Smooth muscle cell (in vitro differentiated cells): ENCODE measurements at regions not wholly inside any gene's neighbourhood (a gene's known extent, or its start where the extent isn't known, plus 50 kb on each side); places are given as distances from the start of the nearest gene placed in this dataset.
A peak's percentile ranks its signal among the peaks of the same experiment; 100 is the strongest.
"Not testable (repeated sequence)": the region's sequence is repeated elsewhere in the genome, so short reads cannot be mapped to it uniquely, and the experiment has no call there.

Source experiments
- DNase-seq: peaks from one replicate; lab custom pipeline; 2025; ENCODE audit not compliant: unreplicated experiment; lab: John Stamatoyannopoulos, UW
- H2AFZ ChIP-seq: fragments of 200-600 bp; sonication (generic); 2 replicates; pipeline ENCODE4 v1.6.0; 2016; ENCODE audit warnings: antibody characterized with exemption, low read depth, mild to moderate bottlenecking
- H3F3A ChIP-seq: fragments of 200-600 bp; sonication (generic); 2 replicates; pipeline ENCODE4 v1.6.0; 2017; ENCODE audit warnings: antibody characterized with exemption, low read depth
- H3K27ac ChIP-seq: fragments of 200-600 bp; sonication (generic); 2 replicates; pipeline ENCODE4 v1.5.1; 2016; ENCODE audit warnings: low read depth, mild to moderate bottlenecking
- H3K27me3 ChIP-seq: fragments of 200-600 bp; sonication (generic); 2 replicates; pipeline ENCODE4 v1.6.1; 2016; ENCODE audit warnings: low read depth, mild to moderate bottlenecking
- H3K36me3 ChIP-seq: fragments of 200-600 bp; sonication (generic); 2 replicates; pipeline ENCODE4 v1.5.1; 2016; ENCODE audit warnings: low read depth
- H3K4me1 ChIP-seq: fragments of 200-600 bp; sonication (generic); 2 replicates; pipeline ENCODE4 v1.5.1; 2016; ENCODE audit warnings: low read depth
- H3K4me2 ChIP-seq: fragments of 200-600 bp; sonication (generic); 2 replicates; pipeline ENCODE4 v1.6.0; 2016; ENCODE audit warnings: mild to moderate bottlenecking
- H3K4me3 ChIP-seq: fragments of 200-600 bp; sonication (generic); 2 replicates; pipeline ENCODE4 v1.5.1; 2016; ENCODE audit warnings: mild to moderate bottlenecking
- H3K79me2 ChIP-seq: fragments of 200-600 bp; sonication (generic); 2 replicates; pipeline ENCODE4 v1.6.0; 2016; ENCODE audit warnings: low read depth, mild to moderate bottlenecking
- H3K9ac ChIP-seq: fragments of 200-600 bp; sonication (generic); 2 replicates; pipeline ENCODE4 v1.6.0; 2016; ENCODE audit warnings: low read depth
- H3K9me3 ChIP-seq: fragments of 200-600 bp; sonication (generic); replicated peaks from 2 replicates; pipeline ENCODE4 v1.5.1; 2016; ENCODE audit warnings: low read depth
- H4K20me1 ChIP-seq: fragments of 200-600 bp; sonication (generic); 2 replicates; pipeline ENCODE4 v1.6.0; 2016; ENCODE audit warnings: low read depth
- WGBS: methylation state at CpG from one replicate; pipeline ENCODE4 v1.1.7; 2016; ENCODE audit warnings: low lambda C conversion rate; 5-methylcytosine and 5-hydroxymethylcytosine counted together
- TF ChIP-seq, protein P1 (sequence below): fragments of 200-600 bp; sonication (generic); IDR thresholded peaks from 2 replicates; pipeline ENCODE4 v1.5.1; 2017; ENCODE audit warnings: borderline replicate concordance, mild to moderate bottlenecking, antibody characterized with exemption; ENCODE audit not compliant: insufficient read depth, poor library complexity, severe bottlenecking

DNA sequence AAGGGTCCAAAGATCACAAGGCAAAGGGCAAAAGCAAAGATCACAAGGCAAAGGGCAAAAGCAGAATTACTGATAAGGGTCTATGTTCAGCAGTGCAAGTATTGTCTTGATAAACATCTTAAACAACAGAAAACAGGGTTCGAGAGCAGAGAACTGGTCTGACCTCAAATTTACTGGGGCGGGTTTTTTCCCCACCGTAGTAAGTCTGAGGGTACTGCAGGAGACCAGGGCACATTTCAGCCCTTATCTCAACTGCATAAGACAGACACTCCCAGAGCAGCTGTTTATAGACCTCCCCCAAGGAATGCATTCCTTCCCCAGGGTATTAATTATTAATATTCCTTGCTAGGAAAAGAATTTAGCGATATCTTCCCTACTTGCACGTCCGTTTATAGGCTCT, 61.3 kb downstream of the ZNF860 start:
- not testable (repeated sequence) for H2AFZ ChIP-seq, DNase-seq, H3K27ac ChIP-seq, H3K4me3 ChIP-seq, H3K79me2 ChIP-seq, H3K4me2 ChIP-seq, H4K20me1 ChIP-seq, H3K36me3 ChIP-seq, H3K27me3 ChIP-seq, H3K9ac ChIP-seq, H3K4me1 ChIP-seq, H3K9me3 ChIP-seq
- WGBS, result 88% methylated on average over 6 of the region's 6 CpGs
- peaks cover 16% of the 10 kb centered on the region for H3F3A ChIP-seq

DNA sequence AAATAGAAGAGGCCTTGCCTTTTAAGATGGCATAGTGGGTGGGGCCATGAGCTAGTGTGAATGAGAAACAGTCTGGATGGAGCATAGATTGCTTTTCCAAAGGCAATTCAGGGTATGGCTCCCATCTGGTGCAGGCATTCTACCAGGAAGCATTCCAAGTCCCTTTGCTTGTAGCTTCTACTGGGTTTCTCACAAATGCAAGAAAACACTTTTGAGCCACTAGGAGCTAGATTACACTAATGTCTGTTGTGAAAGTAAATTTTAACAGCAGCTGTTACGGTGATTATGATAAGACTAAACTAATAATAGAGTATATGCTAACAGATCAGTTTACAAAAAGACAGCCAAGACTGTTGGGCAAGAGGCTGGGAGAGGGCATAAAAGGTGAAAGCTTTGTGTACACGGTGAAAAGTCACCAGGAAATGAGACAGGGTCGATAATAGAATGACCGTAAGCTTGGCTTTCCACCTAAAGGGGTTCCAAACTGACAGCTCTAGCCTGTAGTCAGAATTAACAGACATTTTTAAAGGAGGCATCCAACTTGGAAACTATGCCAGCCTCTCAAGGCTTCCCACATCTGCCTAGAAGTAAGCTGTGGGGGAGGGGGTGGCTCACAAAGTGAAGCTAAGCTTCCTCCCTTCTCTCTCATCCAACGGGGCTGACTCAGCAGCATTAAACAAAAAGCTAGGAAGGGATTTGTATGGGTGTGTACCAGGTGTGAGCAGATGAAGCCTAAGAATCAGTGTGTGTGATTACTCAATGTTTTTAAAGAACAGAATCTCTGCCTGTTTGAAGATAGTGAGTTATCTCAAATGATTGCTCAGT, 61.1 kb upstream of the GPD1L start:
- Histone ChIP-seq H3K4me3 (peak overlapping the region; percentile 5), H4K20me1 (no peaks in the 10 kb centered on the region), H3K27ac (peak overlapping the region; percentile 50), H3F3A (peaks cover 16% of the 10 kb centered on the region), H3K27me3 (no peaks in the 10 kb centered on the region), H3K4me1 (peaks cover 8% of the 10 kb centered on the region), H3K9ac (no peak overlapping the region), H3K4me2 (peak overlapping the region; percentile 63), H3K36me3 (no peaks in the 10 kb centered on the region), H3K79me2 (no peaks in the 10 kb centered on the region), H3K9me3 (no peaks in the 10 kb centered on the region), H2AFZ (peak overlapping the region; percentile 64)
- 34% methylated on average over 5 of the region's 5 CpGs for WGBS
- TF ChIP-seq, protein P1, sequence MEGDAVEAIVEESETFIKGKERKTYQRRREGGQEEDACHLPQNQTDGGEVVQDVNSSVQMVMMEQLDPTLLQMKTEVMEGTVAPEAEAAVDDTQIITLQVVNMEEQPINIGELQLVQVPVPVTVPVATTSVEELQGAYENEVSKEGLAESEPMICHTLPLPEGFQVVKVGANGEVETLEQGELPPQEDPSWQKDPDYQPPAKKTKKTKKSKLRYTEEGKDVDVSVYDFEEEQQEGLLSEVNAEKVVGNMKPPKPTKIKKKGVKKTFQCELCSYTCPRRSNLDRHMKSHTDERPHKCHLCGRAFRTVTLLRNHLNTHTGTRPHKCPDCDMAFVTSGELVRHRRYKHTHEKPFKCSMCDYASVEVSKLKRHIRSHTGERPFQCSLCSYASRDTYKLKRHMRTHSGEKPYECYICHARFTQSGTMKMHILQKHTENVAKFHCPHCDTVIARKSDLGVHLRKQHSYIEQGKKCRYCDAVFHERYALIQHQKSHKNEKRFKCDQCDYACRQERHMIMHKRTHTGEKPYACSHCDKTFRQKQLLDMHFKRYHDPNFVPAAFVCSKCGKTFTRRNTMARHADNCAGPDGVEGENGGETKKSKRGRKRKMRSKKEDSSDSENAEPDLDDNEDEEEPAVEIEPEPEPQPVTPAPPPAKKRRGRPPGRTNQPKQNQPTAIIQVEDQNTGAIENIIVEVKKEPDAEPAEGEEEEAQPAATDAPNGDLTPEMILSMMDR, result no peak
- DNase-seq, result no peak

DNA sequence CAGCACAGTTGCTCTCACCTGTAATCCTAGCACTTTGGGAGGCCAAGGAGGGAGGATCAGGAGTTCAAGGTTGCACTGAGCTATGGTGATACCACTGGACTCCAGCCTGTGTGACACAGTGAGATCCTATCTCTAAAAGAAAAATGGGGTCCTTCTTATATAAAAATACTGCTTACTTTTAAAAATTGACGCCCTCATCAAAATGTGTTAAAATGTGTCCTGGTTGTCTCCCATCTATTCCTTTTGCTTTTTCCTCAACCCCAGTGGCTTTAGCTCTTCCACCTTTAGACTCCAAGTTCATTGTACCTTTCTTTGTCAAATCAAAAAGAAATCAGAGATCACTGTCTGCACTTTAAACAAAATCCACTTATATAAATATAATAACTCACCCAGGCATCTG, 60.3 kb upstream of the GPD1L start:
- Histone ChIP-seq H4K20me1 (no peaks in the 10 kb centered on the region), H3K36me3 (no peaks in the 10 kb centered on the region), H3F3A (peaks cover 16% of the 10 kb centered on the region), H3K27me3 (no peaks in the 10 kb centered on the region), H3K79me2 (no peaks in the 10 kb centered on the region), H3K9me3 (no peaks in the 10 kb centered on the region), H3K4me3 (no peak overlapping the region), H3K27ac (no peak overlapping the region), H3K4me2 (peak overlapping the region; percentile 63), H3K9ac (no peak overlapping the region), H2AFZ (no peak overlapping the region), H3K4me1 (peaks cover 8% of the 10 kb centered on the region)
- 100% methylated on average over 1 of the region's 1 CpG for WGBS
- no peak for DNase-seq
- TF ChIP-seq, protein P1, result no peak

DNA sequence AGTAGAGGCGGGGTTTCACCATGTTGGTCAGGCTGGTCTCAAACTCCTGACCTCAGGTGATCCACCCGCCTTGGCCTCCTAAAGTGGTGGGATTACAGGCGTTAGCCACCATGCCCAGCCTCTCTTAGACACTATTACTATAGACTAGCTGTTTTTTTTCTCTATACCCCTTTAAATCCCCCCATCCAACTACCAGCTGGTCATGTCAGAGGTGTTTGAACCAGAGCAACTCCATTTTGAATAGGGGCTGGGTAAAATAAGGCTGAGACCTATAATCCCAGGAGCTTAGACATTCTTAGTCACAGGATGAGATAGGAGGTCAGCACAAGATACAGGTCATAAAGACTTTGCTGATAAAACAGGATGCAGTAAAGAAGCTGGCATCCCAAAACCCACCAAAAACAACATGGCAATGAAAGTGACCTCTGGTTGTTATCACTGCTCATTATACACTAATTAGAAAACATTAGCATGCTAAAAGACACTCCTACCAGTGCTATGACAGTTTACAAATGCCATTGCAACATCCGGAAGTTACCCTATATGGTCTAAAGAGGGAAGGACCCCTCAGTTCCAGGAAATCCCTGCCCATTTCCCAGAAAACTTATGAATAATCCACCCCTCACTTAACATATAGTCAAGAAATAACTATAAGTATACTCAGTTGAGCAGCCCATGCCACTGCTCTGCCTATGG, 57.8 kb upstream of the GPD1L start:
- no peaks in the 10 kb centered on the region for H3K9me3 ChIP-seq
- H3F3A ChIP-seq, result peaks cover 16% of the 10 kb centered on the region
- DNase-seq, result no peak
- H3K27ac ChIP-seq, result no peak overlapping the region
- peaks cover 8% of the 10 kb centered on the region for H3K4me1 ChIP-seq
- no peak overlapping the region for H3K4me2 ChIP-seq
- H4K20me1 ChIP-seq, result no peaks in the 10 kb centered on the region
- no peaks in the 10 kb centered on the region for H3K27me3 ChIP-seq
- no peak overlapping the region for H2AFZ ChIP-seq
- H3K79me2 ChIP-seq, result no peaks in the 10 kb centered on the region
- WGBS, result 83% methylated on average over 4 of the region's 4 CpGs
- no peak overlapping the region for H3K9ac ChIP-seq
- H3K36me3 ChIP-seq, result no peaks in the 10 kb centered on the region
- no peak overlapping the region for H3K4me3 ChIP-seq
- TF ChIP-seq, protein P1, result no peak
